Brain microvascular endothelial cell (primary cell): ENCODE measurements at regions not wholly inside any gene's neighbourhood (a gene's known extent, or its start where the extent isn't known, plus 50 kb on each side); places are given as distances from the start of the nearest gene placed in this dataset.

Source experiments
- DNase-seq: peaks from one replicate; pipeline ENCODE4 v3.0.0-alpha.2; 2020
- H3K27ac ChIP-seq: fragments of 250-450 bp; sonication (Bioruptor Pico); 2 replicates; pipeline ENCODE4 v1.5.1; 2020; ENCODE audit warnings: mild to moderate bottlenecking, moderate library complexity
- H3K27me3 ChIP-seq: fragments of 250-450 bp; sonication (Bioruptor Pico); replicated peaks from 2 replicates; pipeline ENCODE4 v1.5.1; 2020; ENCODE audit warnings: mild to moderate bottlenecking
- H3K36me3 ChIP-seq: fragments of 250-450 bp; sonication (Bioruptor Pico); replicated peaks from 2 replicates; pipeline ENCODE4 v1.5.1; 2020; ENCODE audit warnings: mild to moderate bottlenecking
- H3K4me3 ChIP-seq: 2 replicates; pipeline ENCODE4 v1.5.1; 2011; ENCODE audit warnings: low read depth, mild to moderate bottlenecking, control low read depth, low read length, moderate library complexity
- CTCF ChIP-seq: IDR thresholded peaks from 2 replicates; pipeline ENCODE4 v1.5.1; 2011; ENCODE audit warnings: low read depth, mild to moderate bottlenecking, moderate library complexity, low read length, control low read depth, inconsistent platforms; ENCODE audit errors: missing control alignments
- in situ Hi-C: cut with HindIII; loops from 2 replicates; pipeline ENCODE4 v1.10.0; 2017; ENCODE audit warnings: low sequenced_read_pairs, low pct_ligation_motif_present

GRCh38 chr4:4605849-4606248 is 64.0 kb upstream of the STX18 start:
- DNase-seq, result no peak
- Histone ChIP-seq H3K36me3 (no peaks in the 10 kb centered on the region), H3K27me3 (no peaks in the 10 kb centered on the region), H3K27ac (no peak overlapping the region), H3K4me3 (no peak overlapping the region)
- no peak for TF ChIP-seq CTCF
- in situ Hi-C loops, result no loop called here

- no peaks in the 10 kb centered on the region for H3K36me3 ChIP-seq
- TF ChIP-seq CTCF, result no peak
- in situ Hi-C loops, result no loop called here
- no peak for DNase-seq
- no peak overlapping the region for H3K27ac ChIP-seq
- H3K27me3 ChIP-seq, result no peaks in the 10 kb centered on the region
- no peak overlapping the region for H3K4me3 ChIP-seq
Observed at GRCh38 chr4:4603592-4603991, 61.7 kb upstream of the STX18 start.

GRCh38 chr4:4603067-4603466 is 61.2 kb upstream of the STX18 start:
- Histone ChIP-seq H3K4me3 (no peak overlapping the region), H3K27ac (no peak overlapping the region), H3K36me3 (no peaks in the 10 kb centered on the region), H3K27me3 (no peaks in the 10 kb centered on the region)
- no peak for DNase-seq
- in situ Hi-C loops, result no loop called here
- TF ChIP-seq CTCF, result no peak

GRCh38 chr4:4602468-4602867 is 60.6 kb upstream of the STX18 start:
- in situ Hi-C loops, result no loop called here
- no peak for DNase-seq
- Histone ChIP-seq H3K27me3 (no peaks in the 10 kb centered on the region), H3K27ac (no peak overlapping the region), H3K36me3 (no peaks in the 10 kb centered on the region), H3K4me3 (no peak overlapping the region)
- no peak for TF ChIP-seq CTCF

- in situ Hi-C loops, result no loop called here
- no peak for TF ChIP-seq CTCF
- no peaks in the 10 kb centered on the region for H3K36me3 ChIP-seq
- H3K27ac ChIP-seq, result no peak overlapping the region
- DNase-seq, result no peak
- H3K4me3 ChIP-seq, result no peak overlapping the region
- H3K27me3 ChIP-seq, result no peaks in the 10 kb centered on the region
Observed at GRCh38 chr4:4601803-4602369, 60.0 kb upstream of the STX18 start.
